Calu3 (cell line): ENCODE measurements at regions not wholly inside any gene's neighbourhood (a gene's known extent, or its start where the extent isn't known, plus 50 kb on each side); places are given as distances from the start of the nearest gene placed in this dataset.

Experiments used
- BruUV-seq: library from RNA; stranded (reverse); fragments of 400-500 nt; replicated peaks from 2 replicates; lab custom pipeline; 2021; lab: Mats Ljungman, UMichigan
- CTCF ChIA-PET: fragments of 300-600 bp; sonication (Branson Sonifier 250); formaldehyde crosslinking; loops from one replicate; lab custom pipeline; 2022; ENCODE audit warnings: antibody characterized with exemption; lab: Charles Lee
- DNase-seq: peaks from one replicate; pipeline ENCODE4 v3.0.0; 2022
- H3K27ac Mint-ChIP-seq: one replicate; pipeline ENCODE4 v1.8.0; 2022; ENCODE audit warnings: mixed read lengths; ENCODE audit not compliant: unreplicated experiment
- H3K27me3 Mint-ChIP-seq: one replicate; pipeline ENCODE4 v1.8.0; 2022; ENCODE audit warnings: mixed read lengths; ENCODE audit not compliant: unreplicated experiment
- H3K36me3 Mint-ChIP-seq: one replicate; pipeline ENCODE4 v1.8.0; 2022; ENCODE audit warnings: mild to moderate bottlenecking, moderate library complexity, mixed read lengths; ENCODE audit not compliant: insufficient read depth, unreplicated experiment
- H3K4me1 Mint-ChIP-seq: one replicate; pipeline ENCODE4 v1.8.0; 2022; ENCODE audit warnings: mild to moderate bottlenecking, low read depth, mixed read lengths; ENCODE audit not compliant: unreplicated experiment
- H3K4me3 Mint-ChIP-seq: one replicate; pipeline ENCODE4 v1.8.0; 2022; ENCODE audit warnings: mild to moderate bottlenecking, low read depth, moderate library complexity, mixed read lengths; ENCODE audit not compliant: unreplicated experiment
- H3K9me3 Mint-ChIP-seq: one replicate; pipeline ENCODE4 v1.8.0; 2022; ENCODE audit warnings: low read depth, mixed read lengths; ENCODE audit not compliant: unreplicated experiment
- intact Hi-C: fragments of 100-400 bp; cut with micrococcal nuclease; formaldehyde crosslinking; loops from one replicate; pipeline ENCODE4 v1.10.0; 2022; ENCODE audit not compliant: unreplicated experiment
- TF ChIP-seq, protein P1 (sequence below): fragments of 200-600 bp; IDR thresholded peaks from one replicate; pipeline ENCODE4 v1.8.0; 2022; ENCODE audit warnings: antibody characterized with exemption; ENCODE audit not compliant: unreplicated experiment

DNA sequence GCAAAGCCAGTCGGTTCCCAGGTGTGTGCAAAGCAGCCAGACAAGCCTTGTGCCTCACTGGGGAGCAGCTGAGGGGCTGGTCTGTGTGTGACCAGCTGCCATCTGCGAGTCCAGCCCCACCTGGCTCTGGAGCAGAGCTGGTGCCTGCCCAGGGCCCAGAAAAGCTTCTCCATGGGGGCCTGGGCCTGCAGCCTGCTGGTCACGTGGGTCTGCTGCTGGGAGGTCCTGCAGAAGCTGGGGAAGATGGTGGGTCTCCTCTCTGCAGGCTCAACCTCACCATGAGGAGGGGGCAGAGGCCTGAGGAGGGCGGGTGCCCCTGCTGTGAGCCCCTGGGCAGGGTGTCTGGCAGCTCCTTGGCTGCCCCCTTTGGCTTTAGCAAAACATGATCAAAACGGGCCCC lies 71.9 kb downstream of the ENGASE start:
- TF ChIP-seq, protein P1, sequence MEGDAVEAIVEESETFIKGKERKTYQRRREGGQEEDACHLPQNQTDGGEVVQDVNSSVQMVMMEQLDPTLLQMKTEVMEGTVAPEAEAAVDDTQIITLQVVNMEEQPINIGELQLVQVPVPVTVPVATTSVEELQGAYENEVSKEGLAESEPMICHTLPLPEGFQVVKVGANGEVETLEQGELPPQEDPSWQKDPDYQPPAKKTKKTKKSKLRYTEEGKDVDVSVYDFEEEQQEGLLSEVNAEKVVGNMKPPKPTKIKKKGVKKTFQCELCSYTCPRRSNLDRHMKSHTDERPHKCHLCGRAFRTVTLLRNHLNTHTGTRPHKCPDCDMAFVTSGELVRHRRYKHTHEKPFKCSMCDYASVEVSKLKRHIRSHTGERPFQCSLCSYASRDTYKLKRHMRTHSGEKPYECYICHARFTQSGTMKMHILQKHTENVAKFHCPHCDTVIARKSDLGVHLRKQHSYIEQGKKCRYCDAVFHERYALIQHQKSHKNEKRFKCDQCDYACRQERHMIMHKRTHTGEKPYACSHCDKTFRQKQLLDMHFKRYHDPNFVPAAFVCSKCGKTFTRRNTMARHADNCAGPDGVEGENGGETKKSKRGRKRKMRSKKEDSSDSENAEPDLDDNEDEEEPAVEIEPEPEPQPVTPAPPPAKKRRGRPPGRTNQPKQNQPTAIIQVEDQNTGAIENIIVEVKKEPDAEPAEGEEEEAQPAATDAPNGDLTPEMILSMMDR: no peak
- DNase-seq: no peak
- Mint-ChIP-seq H3K4me3 (no peak overlapping the region), H3K9me3 (no peaks in the 10 kb centered on the region), H3K36me3 (no peaks in the 10 kb centered on the region), H3K4me1 (no peaks in the 10 kb centered on the region), H3K27me3 (peaks cover 72% of the 10 kb centered on the region), H3K27ac (no peak overlapping the region)
- no TSS peak for BruUV-seq
- CTCF ChIA-PET: interaction anchor here (0.6 kb wide), 1 partner anchor 44 kb away, joined by 4 read pairs; no protein-coding TSS in a partner anchor
- intact Hi-C loops: no loop called here

DNA sequence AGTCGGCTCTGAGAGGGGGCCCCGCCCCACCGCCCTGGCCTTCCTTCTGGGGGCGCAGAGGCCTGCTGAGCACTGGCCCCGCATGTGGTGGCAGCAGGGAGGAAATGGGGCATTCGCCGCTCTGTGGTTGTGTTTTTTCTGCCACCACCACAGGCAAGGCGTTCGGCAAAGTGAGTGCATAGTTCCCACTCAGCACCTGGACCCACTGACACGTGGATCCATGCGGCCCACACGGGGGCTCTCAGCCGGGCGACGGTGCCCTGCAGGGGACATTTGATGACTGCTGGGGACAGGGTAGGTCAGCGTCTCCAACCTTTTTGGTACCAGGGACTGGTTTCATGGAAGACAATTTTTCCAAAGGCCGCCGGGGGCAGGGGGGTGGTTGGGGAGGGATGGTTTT lies 70.9 kb downstream of the ENGASE start:
- no peaks in the 10 kb centered on the region for H3K36me3 Mint-ChIP-seq
- DNase-seq: no peak
- H3K27ac Mint-ChIP-seq: no peak overlapping the region
- no TSS peak for BruUV-seq
- no peak overlapping the region for H3K4me3 Mint-ChIP-seq
- intact Hi-C loops: no loop called here
- TF ChIP-seq, protein P1: no peak
- H3K4me1 Mint-ChIP-seq: no peaks in the 10 kb centered on the region
- CTCF ChIA-PET: no interaction called here
- no peaks in the 10 kb centered on the region for H3K9me3 Mint-ChIP-seq
- H3K27me3 Mint-ChIP-seq: peaks cover 62% of the 10 kb centered on the region

DNA sequence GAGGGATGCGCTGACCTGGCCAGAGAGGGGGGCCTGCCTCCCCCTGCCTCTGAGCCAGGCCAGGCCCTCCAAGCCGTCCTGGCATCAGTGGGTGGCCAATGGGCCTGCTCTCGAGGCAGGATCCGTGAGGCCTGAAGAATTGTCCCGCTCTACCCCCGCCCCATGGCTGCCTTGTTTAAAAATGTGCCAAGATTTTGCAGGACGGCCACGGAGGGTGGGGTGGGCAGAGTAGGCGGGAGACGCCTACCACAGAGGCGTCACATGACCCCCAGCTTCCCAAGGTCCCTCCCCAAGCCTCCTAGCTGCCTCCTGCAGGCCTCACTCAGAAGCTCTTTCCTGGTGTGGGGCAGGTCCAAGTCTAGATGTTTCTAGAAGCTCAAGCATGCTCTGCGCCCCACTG lies 69.5 kb downstream of the ENGASE start:
- Mint-ChIP-seq H3K4me3 (no peak overlapping the region), H3K27ac (no peak overlapping the region), H3K27me3 (peaks cover 48% of the 10 kb centered on the region), H3K36me3 (no peaks in the 10 kb centered on the region), H3K9me3 (no peaks in the 10 kb centered on the region), H3K4me1 (no peaks in the 10 kb centered on the region)
- no TSS peak for BruUV-seq
- no peak for DNase-seq
- CTCF ChIA-PET: no interaction called here
- TF ChIP-seq, protein P1: no peak
- intact Hi-C loops: no loop called here

DNA sequence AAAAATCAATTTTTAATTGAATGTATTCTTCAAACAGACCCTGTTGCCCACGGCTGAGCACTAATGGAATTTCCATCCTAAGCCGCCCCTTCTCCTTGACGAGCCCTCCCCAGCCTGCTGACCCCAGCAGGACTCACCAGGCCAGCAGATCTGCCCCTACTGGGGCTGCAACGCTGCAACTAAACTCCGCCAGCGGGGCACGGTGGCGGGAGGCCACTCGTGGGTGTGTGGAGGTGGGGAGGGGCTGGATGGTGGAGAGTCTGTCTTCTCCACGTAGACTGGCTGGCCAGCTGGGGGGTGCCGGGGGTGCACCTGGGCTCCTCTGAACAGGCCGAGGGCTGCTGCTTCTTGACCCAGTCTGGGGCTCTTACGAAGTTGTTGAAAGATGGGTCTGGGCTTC lies 67.8 kb downstream of the ENGASE start:
- DNase-seq: no peak
- H3K9me3 Mint-ChIP-seq: peaks cover 2% of the 10 kb centered on the region
- CTCF ChIA-PET: no interaction called here
- H3K36me3 Mint-ChIP-seq: peaks cover 8% of the 10 kb centered on the region
- no peaks in the 10 kb centered on the region for H3K4me1 Mint-ChIP-seq
- H3K27me3 Mint-ChIP-seq: peaks cover 31% of the 10 kb centered on the region
- intact Hi-C loops: no loop called here
- H3K27ac Mint-ChIP-seq: no peak overlapping the region
- TF ChIP-seq, protein P1: no peak
- BruUV-seq: no TSS peak
- H3K4me3 Mint-ChIP-seq: no peak overlapping the region
